NCI-H2196 (cell line): ENCODE measurements at regions not wholly inside any gene's neighbourhood (a gene's known extent, or its start where the extent isn't known, plus 50 kb on each side); places are given as distances from the start of the nearest gene placed in this dataset.

Experiments used
- DNase-seq: peaks from one replicate; lab custom pipeline; 2025; ENCODE audit not compliant: unreplicated experiment; lab: John Stamatoyannopoulos, UW

DNA sequence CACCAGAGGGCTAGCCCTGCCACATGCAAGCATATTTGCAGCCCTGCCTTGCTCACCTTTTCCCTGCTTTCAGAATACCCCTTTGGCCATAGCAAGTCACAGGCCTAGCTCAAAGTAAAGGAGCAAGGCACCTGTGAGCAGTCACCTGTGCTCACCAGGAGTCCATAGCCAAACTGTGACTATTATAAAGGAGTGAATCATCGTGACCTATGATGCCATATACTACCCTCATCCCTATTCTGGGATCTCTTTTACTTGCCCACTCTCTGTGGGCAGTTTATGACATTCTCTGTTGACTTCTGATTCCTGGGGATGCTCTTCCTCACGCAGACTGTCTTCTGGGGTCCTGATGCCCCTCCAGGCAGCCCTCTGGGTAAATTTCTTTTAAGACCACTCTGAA, 200.5 kb upstream of the NLRP1 start:
- no peak for DNase-seq

DNA sequence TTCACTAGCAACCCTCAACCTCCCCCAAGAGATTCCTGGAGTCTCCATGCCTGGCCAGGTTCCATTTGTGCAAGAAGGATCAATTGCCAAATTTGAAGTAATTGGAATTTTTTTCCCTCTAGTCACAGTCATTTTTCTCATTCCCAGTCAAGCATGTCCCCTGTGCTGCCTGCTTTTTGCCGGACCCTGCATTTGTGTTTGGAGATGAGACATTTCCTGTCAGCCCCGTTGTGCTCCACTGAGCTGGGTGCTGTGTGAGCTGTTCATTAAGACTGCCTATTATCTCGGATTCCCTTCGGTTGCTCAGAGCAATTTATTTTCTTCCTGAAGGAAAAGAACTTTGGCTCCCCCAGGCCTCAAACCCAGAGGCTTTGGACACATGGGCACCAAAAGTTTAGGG, 201.0 kb upstream of the NLRP1 start:
- no peak for DNase-seq

GRCh38 chr17:5785867-5786509, 201.7 kb upstream of the NLRP1 start:
- no peak for DNase-seq

DNA sequence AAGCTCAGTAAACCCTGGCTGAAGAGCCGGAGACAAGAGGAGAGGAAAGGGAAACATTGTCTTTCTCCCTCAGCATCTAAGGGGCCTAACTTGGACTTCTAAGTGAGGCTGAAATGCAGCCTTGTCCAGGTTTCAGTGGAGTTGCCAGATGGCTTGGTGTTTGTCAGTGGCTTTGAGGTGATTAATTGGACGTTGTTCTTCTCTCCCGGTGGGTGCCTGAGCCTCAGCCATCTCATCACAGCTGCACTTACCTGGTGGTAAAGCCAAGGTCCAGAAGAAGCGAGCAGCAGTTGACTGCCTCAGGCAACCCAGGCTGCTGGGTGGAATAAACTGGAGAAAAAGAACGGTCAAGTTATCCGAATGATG, 202.2 kb upstream of the NLRP1 start:
- DNase-seq, result no peak

DNA sequence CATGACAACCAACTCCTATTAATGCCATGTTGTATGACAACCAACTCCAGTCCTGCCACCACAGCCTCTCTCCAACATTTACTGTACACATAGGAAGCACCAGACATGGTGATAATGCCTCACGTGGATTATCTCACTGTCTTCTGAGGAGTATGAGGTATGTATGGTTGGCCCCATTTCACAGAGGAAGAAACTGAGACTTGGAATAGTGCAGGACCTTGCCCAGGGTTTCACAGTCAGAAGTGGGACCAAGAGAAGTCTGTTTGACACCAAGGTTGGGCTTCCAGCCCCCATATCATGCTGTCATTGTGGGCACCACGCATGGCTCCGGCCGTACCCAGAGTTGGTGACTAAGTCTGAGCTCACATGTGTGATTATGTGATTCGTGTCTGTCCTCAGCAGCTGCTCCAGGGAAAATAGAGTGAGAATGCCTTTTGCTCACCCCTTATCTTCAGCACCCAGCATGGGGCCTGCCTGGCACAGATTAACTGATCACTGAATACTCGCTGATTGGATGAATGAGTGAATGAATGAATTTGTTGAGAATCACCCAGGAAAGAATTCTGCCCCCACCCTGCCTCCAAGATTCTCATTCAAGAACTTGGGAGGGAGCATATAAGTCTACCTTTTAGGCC, 204.1 kb upstream of the NLRP1 start:
- DNase-seq, result no peak

DNA sequence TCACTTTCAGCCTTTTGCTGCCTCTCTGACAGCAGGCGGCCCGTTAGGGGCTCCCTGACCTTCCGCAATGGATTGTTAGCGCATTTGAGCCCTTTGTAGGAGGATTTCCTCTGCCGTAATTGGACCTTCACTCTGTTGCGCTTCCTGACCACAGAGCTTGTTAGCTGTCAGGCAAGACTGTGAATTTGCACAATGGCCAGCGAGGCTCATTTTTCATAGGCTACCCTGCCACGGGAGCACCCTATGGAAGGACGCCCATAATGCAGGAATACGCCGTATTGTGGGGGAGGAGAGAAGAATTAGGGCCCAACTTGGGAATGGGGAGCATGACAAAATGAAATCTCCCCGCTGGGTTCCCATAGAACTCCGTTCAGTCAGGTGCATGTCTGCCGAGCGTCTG, 205.2 kb upstream of the NLRP1 start:
- no peak for DNase-seq

DNA sequence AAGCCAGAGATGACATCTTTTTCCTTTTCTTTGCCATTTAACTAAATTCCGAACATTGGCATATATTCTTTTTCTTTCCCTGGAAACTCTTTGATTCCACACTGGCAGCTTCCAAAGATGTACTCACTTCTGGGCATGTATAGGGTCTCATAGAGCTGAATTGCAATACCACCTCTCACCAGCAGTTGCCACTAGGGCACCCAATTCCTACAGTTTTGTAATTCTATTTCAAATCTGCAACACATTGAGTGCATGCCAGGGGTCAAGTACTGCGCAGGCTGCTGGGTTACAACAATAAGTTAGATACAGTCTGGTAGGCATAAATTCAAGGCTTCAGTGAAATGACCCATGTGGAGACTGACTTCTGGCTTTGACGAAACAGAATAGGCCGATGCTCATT, 208.8 kb upstream of the NLRP1 start:
- no peak for DNase-seq

DNA sequence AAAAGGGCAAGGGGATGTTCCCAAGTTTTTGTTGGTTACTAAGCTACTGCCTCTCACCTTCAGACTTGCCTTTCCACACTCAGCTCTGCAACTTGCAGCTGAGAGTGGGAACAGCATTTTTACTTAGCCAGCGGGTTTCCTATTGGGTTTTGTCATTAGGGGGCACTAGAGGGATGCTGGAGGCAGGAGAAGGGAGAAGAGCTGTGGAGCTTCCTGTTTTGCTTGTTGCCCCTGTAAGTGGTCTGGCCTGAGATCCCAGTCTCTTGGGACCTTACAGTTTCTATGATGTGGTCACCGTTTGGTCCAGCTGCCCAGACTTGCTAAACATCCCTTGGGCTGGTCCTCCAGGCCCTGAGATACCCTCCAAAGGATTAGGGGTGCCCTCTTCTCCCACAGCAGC, 209.6 kb upstream of the NLRP1 start:
- DNase-seq, result no peak

GRCh38 chr17:5794385-5794784, 210.1 kb upstream of the NLRP1 start:
- DNase-seq, result no peak

DNA sequence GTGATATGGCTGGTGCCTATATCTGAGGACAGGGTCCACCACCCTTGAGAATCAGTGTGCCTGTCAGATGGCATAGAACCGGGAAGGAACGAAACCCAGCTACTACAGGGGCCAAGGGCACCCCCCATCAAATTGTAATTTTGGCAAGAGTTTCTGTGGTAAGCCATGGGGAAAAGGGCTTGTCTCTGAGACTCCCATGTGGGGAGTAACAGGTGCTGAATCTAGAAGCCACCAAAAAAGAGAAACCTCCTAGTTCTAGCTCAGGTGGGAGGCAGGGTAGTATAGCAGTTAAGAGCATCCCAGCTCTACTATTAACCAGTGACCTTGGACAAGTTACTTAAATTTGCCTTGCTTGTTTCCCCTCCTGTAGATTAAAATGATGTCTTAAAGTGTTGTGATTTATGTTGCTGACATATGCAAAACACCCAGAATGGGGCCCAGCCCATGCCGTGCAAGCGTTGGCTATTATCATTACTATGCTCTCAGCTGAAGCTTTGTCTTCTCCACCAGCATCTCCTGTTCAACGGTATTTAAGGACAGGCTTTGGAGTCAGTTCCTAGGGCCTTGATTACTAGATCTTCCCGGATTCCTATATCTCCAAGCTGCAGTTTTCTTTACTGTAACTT, 210.7 kb upstream of the NLRP1 start:
- DNase-seq, result no peak

DNA sequence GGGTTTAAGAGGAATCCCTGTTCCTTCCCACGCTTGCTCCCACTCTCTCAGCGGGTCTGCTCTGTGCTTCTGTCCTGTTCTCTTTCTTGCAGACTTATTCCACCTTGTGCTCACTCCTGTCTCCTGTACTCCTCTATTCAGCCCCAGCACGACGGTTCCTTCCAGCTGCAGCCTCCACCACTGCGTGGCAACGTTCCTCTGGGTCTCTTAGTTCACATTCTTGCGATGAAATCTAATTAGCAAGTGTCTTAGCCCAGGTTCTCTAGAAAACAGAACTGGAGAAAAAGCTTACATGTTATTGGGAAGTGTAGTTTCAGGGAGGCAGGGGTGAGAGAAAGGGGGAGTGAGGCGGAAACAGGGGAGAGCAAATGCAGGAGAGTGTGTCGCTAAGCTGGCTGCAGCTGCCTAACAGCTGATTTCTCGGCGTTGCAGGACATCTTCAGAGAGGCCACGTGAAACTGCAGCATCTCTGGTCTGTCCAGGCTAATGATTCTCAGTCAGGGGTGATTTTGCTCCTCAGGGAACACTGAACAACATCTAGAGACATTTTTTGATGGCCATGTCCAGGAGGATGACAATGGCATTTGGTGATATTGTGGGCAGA, 213.2 kb upstream of the NLRP1 start:
- no peak for DNase-seq

GRCh38 chr17:5798094-5798493, 213.8 kb upstream of the NLRP1 start:
- no peak for DNase-seq

DNA sequence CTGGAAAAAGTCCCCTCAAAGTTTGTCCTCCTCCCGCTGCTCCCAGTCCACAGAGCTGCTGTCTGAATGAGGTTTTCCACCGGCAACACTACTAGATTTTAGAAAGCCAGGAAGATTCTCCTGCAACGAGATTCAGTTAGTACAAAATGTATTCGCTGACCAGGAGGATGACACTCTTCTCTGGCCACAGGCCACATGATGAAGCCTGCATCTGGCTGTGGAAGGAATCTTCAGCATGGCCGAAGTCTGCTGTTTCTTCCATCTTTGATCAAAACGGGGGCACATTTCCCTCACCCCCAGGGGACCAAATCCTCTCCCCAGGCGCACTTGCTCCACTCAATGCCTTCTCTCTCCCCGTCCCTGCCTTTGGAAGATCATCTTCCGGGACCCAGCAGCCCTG, 215.8 kb upstream of the NLRP1 start:
- no peak for DNase-seq

DNA sequence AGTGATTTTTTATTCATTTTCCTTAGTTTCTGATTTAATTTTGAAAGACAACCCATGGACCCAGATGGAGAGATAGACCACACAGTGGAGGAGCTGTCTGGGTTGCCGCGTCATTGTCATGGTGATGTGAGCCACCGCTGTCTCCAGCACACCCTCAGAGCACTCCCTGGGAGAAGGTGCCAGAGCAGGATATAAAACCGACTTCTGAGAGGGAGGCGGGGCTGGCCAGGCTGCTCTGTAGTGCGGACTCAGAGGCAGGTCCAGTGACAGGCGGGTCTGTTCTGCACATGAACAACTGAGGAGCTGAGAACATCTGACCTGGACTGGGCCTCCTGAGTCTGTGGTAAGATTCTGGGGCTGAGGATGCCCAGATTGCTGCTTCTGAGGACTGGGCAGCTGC, 216.3 kb upstream of the NLRP1 start:
- DNase-seq, result no peak

DNA sequence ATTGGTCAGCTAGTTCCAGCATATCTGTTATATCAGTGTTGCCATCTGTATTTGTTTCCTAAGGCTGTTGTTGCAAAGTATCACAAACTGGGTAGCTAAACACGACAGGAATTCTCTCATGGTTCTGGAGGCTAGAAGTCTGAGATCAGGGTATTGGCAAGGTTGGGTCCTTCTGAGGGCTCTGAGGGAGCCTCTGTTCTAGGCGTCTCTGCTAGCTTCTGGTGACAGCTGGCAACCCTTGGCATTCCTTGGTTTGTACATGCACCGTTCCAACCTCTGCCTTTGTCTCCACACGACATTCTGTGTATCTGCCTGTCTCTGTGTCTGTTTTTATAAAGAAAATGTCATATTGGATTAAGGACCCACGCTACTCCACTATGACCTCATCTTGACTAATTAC, 219.9 kb upstream of the NLRP1 start:
- no peak for DNase-seq

- DNase-seq, result no peak
These were observed 224.7 kb upstream of the NLRP1 start for GRCh38 chr17:5809056-5809455.

- DNase-seq, result no peak
These were observed 225.4 kb upstream of the NLRP1 start for GRCh38 chr17:5809580-5810188.

DNA sequence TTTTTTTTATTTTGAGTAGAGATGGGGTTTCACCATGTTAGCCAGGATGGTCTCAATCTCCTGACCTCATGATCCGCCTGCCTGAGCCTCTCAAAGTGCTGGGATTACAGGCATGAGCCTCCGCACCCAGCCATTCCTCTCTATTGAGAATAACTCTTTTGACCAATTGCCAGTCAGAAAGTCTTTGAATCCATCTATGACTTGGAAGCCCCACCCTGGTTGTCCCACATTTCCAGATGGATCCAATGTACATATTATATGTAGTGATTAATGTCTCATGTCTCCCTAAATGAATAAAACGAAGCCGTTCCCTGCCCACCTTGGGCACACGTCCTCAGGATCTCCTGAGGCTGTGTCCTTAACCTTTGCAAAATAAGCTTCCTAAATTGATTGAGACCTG, 228.3 kb upstream of the NLRP1 start:
- DNase-seq, result no peak

DNA sequence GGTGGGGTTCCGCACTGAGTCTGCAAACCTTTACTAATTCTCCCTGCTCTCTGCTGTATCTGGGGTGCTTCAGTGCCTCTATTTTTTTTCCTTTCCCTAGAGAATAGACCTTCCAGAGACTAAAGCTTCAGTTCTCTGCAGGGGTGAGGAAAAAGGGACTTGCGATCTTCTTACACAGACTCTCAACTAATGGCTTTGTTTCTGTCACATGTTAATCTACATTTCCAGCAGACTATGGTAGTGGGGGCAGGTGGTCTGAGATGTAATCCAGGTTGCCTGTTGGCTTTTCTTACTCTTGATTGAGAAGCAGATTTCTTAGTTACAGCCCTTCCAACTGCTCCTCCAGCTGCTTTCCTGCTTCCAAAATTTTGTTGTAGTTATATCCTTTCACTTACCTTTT, 229.0 kb upstream of the NLRP1 start:
- DNase-seq, result no peak

DNA sequence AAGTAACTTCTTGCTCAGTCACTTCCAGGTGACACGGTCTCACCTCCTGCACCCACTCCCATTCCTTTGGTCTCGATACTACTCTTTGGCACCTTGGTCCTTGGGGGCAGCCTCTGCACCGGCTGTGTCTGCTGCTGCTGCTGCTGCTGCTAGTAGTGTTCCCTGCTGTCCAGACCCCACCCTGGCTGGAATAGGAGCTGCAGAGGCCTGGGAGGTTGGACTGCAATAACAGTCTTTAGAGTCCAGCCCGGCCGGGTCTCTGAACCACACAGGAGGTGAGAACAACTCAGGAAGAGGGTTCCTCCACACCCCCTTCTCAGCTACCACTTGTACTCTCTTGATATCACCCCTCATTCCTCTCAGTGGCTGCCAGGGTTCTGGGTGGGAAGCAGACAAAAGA, 231.1 kb upstream of the NLRP1 start:
- DNase-seq, result no peak

DNA sequence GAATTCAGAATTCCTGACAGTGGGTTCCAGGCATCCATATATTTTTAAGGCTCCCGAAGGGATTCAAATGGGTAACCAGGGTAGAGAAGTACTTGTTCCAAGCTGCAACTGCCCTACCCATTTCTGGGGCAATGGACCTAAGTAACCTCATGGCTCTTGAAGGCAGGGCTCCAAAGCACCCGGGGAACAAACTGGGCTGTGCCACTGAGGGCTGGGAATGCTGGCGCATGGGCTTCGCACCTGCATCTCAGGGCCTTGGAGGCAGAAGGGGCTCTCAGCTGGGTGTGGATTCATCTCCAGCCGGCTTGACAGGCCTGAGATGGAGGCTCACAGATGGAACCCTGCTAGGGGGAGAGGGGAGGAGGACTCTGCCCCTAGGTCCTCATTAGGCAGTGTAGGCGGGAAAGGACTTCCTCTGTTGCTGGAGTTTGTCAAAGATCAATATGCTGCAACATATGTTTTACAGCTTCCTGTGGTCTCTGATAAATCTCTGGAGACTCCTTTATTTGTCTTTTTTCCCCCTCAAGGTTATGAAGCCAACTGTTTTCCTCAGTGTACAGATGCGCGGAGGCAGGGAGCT, 232.3 kb upstream of the NLRP1 start:
- DNase-seq, result no peak
